GM21447 (cell line): ENCODE measurements at regions not wholly inside any gene's neighbourhood (a gene's known extent, or its start where the extent isn't known, plus 50 kb on each side); places are given as distances from the start of the nearest gene placed in this dataset.
"Not testable (repeated sequence)": the region's sequence is repeated elsewhere in the genome, so short reads cannot be mapped to it uniquely, and the experiment has no call there.

Source experiments
- ATAC-seq: cut with Tn5 transposase; IDR thresholded peaks from one replicate; pipeline ENCODE4 v1.9.1; 2021; ENCODE audit not compliant: unreplicated experiment

- ATAC-seq: no peak
Observed at GRCh38 chr5:89866410-89866809, 543.1 kb downstream of the CETN3 start.

- ATAC-seq: no peak
Observed at GRCh38 chr5:89864941-89865340, 544.6 kb downstream of the CETN3 start.

DNA sequence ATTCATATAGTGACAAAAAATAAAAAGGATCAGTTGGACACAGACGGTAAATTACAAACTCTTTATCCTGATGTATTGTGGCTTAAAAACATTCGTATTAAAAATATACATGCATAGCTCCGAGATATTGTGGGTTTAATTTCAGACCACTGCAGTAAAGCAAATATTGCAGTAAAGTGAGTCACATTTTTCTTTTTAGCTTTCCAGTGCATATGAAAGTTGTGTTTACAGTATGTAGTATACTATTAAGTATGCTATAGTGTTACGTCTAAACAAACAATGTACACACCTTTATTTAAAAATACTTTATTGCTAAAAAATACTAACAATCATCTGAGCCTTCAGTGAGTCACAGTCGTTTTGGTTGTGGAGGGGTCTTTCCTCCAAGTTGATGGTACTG lies 551.8 kb downstream of the CETN3 start:
- no peak for ATAC-seq

DNA sequence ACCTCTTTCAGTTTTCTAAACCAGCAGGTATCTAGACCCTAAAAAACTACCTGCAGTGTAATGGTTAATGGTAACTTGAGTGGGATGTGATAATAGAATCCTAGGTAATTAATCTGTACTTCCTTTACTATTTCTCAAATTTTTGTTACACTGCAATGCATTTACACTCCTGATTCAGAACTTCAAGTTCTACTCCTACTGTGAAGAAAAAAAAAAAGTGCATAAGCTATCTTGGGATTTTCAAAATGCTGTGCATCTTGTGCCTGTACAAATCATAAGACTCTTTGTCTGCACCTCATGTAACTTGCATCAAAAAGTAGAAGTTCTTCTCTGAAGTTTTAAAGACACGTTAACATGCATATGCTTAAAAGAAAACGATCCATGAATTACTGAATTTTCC lies 554.1 kb downstream of the CETN3 start:
- ATAC-seq: no peak

DNA sequence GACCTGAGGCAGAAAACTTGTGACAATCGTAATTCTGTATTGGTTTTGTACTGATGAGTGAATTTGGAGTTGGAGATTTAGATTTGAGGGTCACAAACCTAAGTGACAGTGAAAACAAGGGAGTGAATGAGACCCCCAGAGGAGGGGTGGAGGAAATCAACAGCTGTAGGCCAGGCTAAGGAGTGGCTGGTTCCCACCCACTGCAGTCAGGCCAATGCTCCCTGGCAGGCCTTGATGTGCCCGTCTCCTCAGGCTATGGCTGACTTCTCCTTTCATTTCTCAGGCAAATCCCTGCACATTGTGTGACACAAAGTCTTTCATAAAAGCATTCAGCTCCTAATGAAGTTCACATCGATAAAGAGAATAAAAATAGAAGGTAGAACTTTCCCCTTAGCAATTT lies 557.6 kb downstream of the CETN3 start:
- ATAC-seq: no peak

GRCh38 chr5:89850513-89850865 lies 559.1 kb downstream of the CETN3 start:
- no peak for ATAC-seq

DNA sequence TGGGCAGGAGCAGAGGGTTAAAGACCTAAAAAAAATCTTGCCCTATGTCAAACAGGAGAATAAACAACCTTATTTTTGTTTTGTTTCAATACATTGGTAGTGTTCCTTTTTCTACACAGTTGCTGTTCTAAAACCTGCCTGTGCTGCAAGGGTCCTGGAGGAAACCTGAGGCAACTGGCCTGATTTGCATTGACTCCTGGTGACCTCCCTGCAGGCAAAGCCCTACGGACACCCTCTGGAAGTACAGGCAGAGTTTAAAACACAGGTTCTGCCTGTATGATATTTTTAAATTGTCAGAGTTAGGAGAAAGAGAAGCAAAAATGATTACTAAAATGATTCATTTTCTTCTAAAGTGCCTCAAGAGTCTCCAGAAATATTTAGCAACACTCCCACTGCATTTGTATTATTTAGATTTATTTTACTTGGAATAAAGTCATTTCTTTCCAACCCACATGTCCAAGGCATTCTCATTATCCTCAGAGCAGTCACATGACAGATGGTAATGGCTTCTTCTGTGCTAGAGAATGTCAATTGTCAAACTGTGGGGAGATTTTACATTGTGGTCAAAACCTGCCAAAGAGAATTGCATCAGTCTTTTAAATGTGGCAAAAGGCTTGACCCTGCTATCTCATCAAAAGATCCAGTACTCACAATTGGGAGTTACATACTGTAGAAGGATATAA lies 559.6 kb downstream of the CETN3 start:
- no peak for ATAC-seq

DNA sequence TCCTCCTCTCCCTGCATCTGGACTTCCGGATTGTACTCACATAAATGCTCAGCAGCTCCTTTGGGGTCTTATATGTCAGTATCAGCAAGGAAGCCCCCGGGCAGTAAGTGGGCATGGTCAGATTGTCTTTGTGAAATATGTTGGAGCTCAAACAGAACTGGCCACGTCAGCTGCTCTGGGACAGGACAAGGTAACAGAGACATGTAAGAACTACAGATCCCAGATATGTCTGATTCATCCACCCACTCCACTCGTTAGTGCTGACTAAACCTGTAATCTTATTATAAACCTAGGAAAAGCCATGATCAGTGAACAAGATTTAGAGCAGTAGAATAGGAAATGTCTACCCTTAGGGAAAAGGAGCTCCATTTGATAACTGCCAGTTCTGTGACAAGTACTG lies 561.8 kb downstream of the CETN3 start:
- ATAC-seq: no peak

DNA sequence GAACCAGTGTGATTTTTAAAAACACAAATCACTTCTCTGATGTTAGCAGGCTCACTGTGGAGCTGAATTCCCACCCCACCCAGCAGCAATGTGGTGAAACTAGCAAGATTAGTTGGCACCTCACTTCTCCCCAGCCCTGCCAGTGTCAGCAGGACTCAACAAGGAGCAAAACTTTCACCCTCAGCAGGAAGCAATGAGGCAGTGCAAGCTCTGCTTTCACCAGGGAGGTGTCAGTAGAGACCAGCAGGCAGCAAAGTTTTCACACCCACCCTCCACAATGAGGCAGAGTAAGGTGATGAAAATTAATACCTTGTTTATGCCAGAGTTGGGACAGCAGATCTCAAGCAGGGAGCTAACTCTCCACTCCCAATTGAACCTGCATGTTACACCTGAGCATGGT lies 565.0 kb downstream of the CETN3 start:
- ATAC-seq: no peak

- no peak for ATAC-seq
Observed at GRCh38 chr5:89842531-89842930, 567.0 kb downstream of the CETN3 start.

- ATAC-seq: no peak
Observed at GRCh38 chr5:89840906-89841305, 568.6 kb downstream of the CETN3 start.

- no peak for ATAC-seq
Observed at GRCh38 chr5:89830691-89831090, 578.9 kb downstream of the CETN3 start.

DNA sequence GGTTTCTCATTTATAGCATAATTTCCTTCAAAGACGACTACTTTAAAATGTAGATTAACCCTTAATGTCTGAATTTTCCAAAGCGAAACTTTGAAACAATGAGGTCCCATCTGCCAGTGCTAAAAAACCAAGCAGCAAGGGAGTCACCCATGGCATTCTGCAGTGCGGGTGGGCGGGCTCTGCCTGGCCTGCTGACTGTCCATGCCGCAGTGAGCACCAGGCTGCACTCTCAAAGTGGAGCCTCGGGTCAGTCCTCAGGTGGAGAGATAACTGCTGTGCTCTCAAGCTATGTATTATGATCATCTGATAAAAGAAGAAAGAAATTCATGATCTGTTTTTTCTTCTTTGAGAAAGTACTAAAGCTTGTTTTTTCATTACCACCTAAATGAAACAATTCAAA lies 581.6 kb downstream of the CETN3 start:
- ATAC-seq: no peak

- ATAC-seq: no peak
Observed at GRCh38 chr5:89827359-89827758, 582.2 kb downstream of the CETN3 start.

- ATAC-seq: no peak
Observed at GRCh38 chr5:89826938-89827337, 582.6 kb downstream of the CETN3 start.

DNA sequence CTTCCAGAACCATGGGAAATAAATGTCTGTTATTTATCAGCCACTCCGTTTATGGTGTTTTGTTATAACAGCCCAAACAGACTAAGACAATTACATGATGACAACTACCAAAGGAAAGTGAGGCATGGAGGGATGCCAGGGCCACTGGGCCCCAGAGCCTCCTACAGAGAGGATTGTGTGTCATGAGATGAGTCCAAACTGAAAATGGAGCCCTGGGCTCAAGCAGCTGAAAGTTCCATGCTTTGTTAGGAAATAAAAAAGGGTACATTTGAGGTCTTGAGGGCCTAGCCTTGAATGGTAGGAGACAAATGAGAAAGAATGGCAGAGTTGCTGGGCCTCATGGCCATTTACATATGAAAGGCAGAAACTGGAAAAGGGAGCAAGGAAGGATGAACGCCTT lies 586.5 kb downstream of the CETN3 start:
- ATAC-seq: no peak

DNA sequence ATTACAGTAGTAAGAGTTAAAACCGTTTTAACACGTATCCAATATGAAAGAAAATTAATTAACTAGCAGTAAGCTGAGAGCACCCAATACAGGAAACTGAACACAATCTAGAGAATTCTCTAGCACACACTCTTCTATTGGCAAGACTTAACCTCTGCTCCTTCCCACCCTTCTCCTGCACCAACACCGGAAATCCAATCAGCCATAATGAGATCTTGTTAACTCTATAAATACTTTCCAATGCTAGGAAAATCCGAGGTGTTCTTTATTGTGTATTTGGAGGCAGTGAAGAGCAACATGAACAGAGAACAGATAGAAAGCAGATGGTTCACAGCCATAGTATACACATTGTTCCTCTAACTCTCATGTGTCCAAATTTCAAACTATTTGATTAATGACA lies 591.7 kb downstream of the CETN3 start:
- no peak for ATAC-seq

GRCh38 chr5:89816038-89816437 lies 593.5 kb downstream of the CETN3 start:
- no peak for ATAC-seq

- not testable (repeated sequence) for ATAC-seq
Observed at GRCh38 chr5:89800735-89801134, 608.8 kb downstream of the CETN3 start.

GRCh38 chr5:89794504-89794903 lies 615.1 kb downstream of the CETN3 start:
- ATAC-seq: not testable (repeated sequence)

DNA sequence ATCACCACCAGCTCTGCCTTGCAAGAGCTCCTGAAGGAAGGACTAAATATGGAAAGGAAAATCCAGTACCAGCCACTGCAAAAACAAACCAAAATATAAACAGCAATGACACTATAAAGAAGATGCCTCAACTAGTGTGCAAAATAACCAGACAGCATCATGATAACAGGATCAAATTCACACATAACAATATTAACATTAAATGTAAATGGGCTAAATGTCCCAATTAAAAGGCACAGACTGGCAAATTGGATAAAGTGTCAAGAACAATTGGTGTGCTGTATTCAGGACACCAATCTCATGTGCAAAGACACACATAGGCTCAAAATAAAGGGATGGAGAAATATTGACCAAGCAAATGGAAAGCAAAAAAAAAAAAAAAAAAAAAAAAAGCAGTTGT lies 629.8 kb downstream of the CETN3 start:
- not testable (repeated sequence) for ATAC-seq

DNA sequence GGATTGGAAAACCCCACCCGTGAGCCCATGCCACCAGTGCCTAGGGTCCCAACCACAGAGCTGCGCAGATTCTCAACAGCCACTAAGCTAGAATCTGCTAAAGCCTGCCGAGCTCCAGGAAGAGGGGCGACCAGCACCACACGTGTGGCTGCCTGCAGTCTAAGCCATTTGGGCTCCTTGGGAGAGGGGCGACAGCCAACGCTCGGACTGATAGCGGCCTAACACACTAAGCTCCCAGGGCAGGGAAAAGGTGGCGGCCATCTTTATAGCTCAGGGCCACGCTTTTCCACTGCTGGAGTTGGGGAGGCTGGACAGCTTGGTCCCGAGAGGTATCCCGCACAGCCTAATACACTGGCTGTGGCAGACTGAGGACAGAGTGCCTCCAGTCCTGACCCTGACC lies 631.8 kb downstream of the CETN3 start:
- ATAC-seq: no peak

- ATAC-seq: no peak
Observed at GRCh38 chr5:89769975-89770374, 639.6 kb downstream of the CETN3 start.

GRCh38 chr5:89759802-89760201 lies 649.8 kb downstream of the CETN3 start:
- ATAC-seq: no peak
